IMR-90 (cell line): ENCODE measurements at regions not wholly inside any gene's neighbourhood (a gene's known extent, or its start where the extent isn't known, plus 50 kb on each side); places are given as distances from the start of the nearest gene placed in this dataset.
A peak's percentile ranks its signal among the peaks of the same experiment; 100 is the strongest.

Source experiments
- ATAC-seq: fragments of 200-7000 bp; cut with Tn5 transposase; 2 replicates; pipeline ENCODE4 v1.9.1; 2020; ENCODE audit warnings: low read depth, mild to moderate bottlenecking, moderate library complexity
- BruUV-seq: library from RNA; stranded (reverse); fragments of 400-500 nt; replicated peaks from 2 replicates; lab custom pipeline; 2021; lab: Mats Ljungman, UMichigan
- CTCF ChIA-PET: fragments of 300-600 bp; formaldehyde crosslinking; extraction: SDS; loops from one replicate; lab custom pipeline; 2021; ENCODE audit warnings: antibody characterized with exemption; lab: Yijun Ruan, JAX
- POLR2A ChIA-PET: fragments of 300-600 bp; sonication (Branson Sonifier 250); formaldehyde crosslinking; loops from one replicate; lab custom pipeline; 2022; ENCODE audit warnings: antibody characterized with exemption; ENCODE audit not compliant: unreplicated experiment; lab: Charles Lee
- DNase-seq: peaks from one replicate; pipeline ENCODE4 v3.0.0; 2013
- H2AFZ ChIP-seq: replicated peaks from 2 replicates; pipeline ENCODE3; 2013; ENCODE audit warnings: low read length, mild to moderate bottlenecking; ENCODE audit not compliant: poor library complexity
- H2AK5ac ChIP-seq: 2 replicates; pipeline ENCODE4 v1.6.1; 2013; ENCODE audit warnings: low read depth, low read length, inconsistent platforms
- H2AK9ac ChIP-seq: replicated peaks from 2 replicates; pipeline ENCODE3; 2013; ENCODE audit warnings: mild to moderate bottlenecking, low read depth, low read length, moderate library complexity; ENCODE audit not compliant: poor library complexity
- H2BK120ac ChIP-seq: 2 replicates; pipeline ENCODE4 v1.6.1; 2013; ENCODE audit warnings: low read depth, low read length, inconsistent platforms
- H2BK15ac ChIP-seq: 3 replicates; pipeline ENCODE4 v1.6.1; 2013; ENCODE audit warnings: low read depth, low read length, inconsistent platforms
- H2BK20ac ChIP-seq: 2 replicates; pipeline ENCODE4 v1.6.1; 2013; ENCODE audit warnings: low read depth, mild to moderate bottlenecking, inconsistent platforms, low read length, moderate library complexity
- H2BK5ac ChIP-seq: 2 replicates; pipeline ENCODE4 v1.6.1; 2013; ENCODE audit warnings: mild to moderate bottlenecking, low read depth, low read length, inconsistent platforms; ENCODE audit not compliant: poor library complexity, severe bottlenecking
- H3K14ac ChIP-seq: replicated peaks from 2 replicates; pipeline ENCODE4 v1.6.1; 2013; ENCODE audit warnings: low read depth, low read length, inconsistent platforms
- H3K18ac ChIP-seq: 2 replicates; pipeline ENCODE4 v1.6.1; 2013; ENCODE audit warnings: low read depth, low read length, control low read depth
- H3K23ac ChIP-seq: 2 replicates; pipeline ENCODE4 v1.6.1; 2013; ENCODE audit warnings: low read depth, low read length, inconsistent platforms
- H3K27ac ChIP-seq: 2 replicates; pipeline ENCODE4 v1.5.1; 2013; ENCODE audit warnings: mild to moderate bottlenecking, control low read depth, low read length; ENCODE audit not compliant: insufficient read depth
- H3K27me3 ChIP-seq: 2 replicates; pipeline ENCODE4 v1.6.1; 2013; ENCODE audit warnings: low read length; ENCODE audit not compliant: control insufficient read depth, insufficient read depth
- H3K36me3 ChIP-seq: 2 replicates; pipeline ENCODE4 v1.6.1; 2013; ENCODE audit warnings: low read length, mixed read lengths; ENCODE audit not compliant: control insufficient read depth, insufficient read depth
- H3K4ac ChIP-seq: 2 replicates; pipeline ENCODE4 v1.6.1; 2013; ENCODE audit warnings: low read depth, low read length, inconsistent platforms
- H3K4me1 ChIP-seq: 2 replicates; pipeline ENCODE4 v1.6.1; 2013; ENCODE audit warnings: low read length, mixed read lengths; ENCODE audit not compliant: control insufficient read depth, insufficient read depth
- H3K4me2 ChIP-seq: 2 replicates; pipeline ENCODE4 v1.6.1; 2013; ENCODE audit warnings: low read depth, mild to moderate bottlenecking, control low read depth, low read length, moderate library complexity
- H3K4me3 ChIP-seq: 2 replicates; pipeline ENCODE4 v1.5.1; 2013; ENCODE audit warnings: low read depth, mild to moderate bottlenecking, control low read depth, low read length, moderate library complexity; ENCODE audit not compliant: insufficient read depth
- H3K56ac ChIP-seq: 2 replicates; pipeline ENCODE4 v1.6.1; 2013; ENCODE audit warnings: low read length, inconsistent platforms; ENCODE audit not compliant: insufficient read depth; ENCODE audit errors: extremely low read depth
- H3K79me1 ChIP-seq, 2 experiments: 2 replicates each; pipeline ENCODE4 v1.6.1; 2013; ENCODE audit warnings: low read length in 2 of 2, inconsistent platforms in 1 of 2, low read depth in 1 of 2
- H3K9ac ChIP-seq: 2 replicates; pipeline ENCODE4 v1.6.1; 2013; ENCODE audit warnings: low read depth, low read length, control low read depth
- H3K9me1 ChIP-seq: 2 replicates; pipeline ENCODE4 v1.6.1; 2013; ENCODE audit warnings: low read length, inconsistent platforms; ENCODE audit not compliant: insufficient read depth
- H3K9me3 ChIP-seq: 2 replicates; pipeline ENCODE4 v1.6.1; 2013; ENCODE audit warnings: low read length; ENCODE audit not compliant: control insufficient read depth, insufficient read depth
- H4K20me1 ChIP-seq: 2 replicates; pipeline ENCODE4 v1.6.1; 2013; ENCODE audit warnings: low read length, inconsistent platforms; ENCODE audit not compliant: insufficient read depth
- H4K5ac ChIP-seq: 2 replicates; pipeline ENCODE4 v1.6.1; 2013; ENCODE audit warnings: mild to moderate bottlenecking, low read depth, low read length, control low read depth
- H4K8ac ChIP-seq, 2 experiments: 2 replicates each; pipeline ENCODE4 v1.6.1; 2013; ENCODE audit warnings: low read depth in 2 of 2, low read length in 2 of 2, control low read depth in 1 of 2, inconsistent platforms in 1 of 2
- H4K91ac ChIP-seq: 2 replicates; pipeline ENCODE4 v1.6.1; 2013; ENCODE audit warnings: low read depth, low read length, inconsistent platforms; ENCODE audit not compliant: insufficient read depth
- CEBPB ChIP-seq: IDR thresholded peaks from 2 replicates; pipeline ENCODE4 v1.6.1; 2012; ENCODE audit warnings: low read depth, low read length, improper control_type of control experiment
- CHD1 ChIP-seq: IDR thresholded peaks from 2 replicates; pipeline ENCODE4 v1.6.1; 2012; ENCODE audit warnings: low read depth, low read length, improper control_type of control experiment
- MXI1 ChIP-seq: IDR thresholded peaks from 2 replicates; pipeline ENCODE4 v1.6.1; 2012; ENCODE audit warnings: low read depth, mild to moderate bottlenecking, low read length, moderate library complexity, borderline replicate concordance
- POLR2A ChIP-seq: IDR thresholded peaks from 2 replicates; pipeline ENCODE4 v1.6.1; 2012; ENCODE audit warnings: mild to moderate bottlenecking, low read depth, low read length
- RCOR1 ChIP-seq: IDR thresholded peaks from 2 replicates; pipeline ENCODE4 v1.6.1; 2012; ENCODE audit warnings: mild to moderate bottlenecking, low read length, improper control_type of control experiment; ENCODE audit not compliant: insufficient replicate concordance
- RFX5 ChIP-seq: IDR thresholded peaks from 2 replicates; pipeline ENCODE4 v1.8.0; 2012; ENCODE audit warnings: low read depth, mild to moderate bottlenecking, low read length, moderate library complexity
- WGBS, 2 experiments: methylation state at CpG; one replicate each; pipeline versions ENCODE4 v1.1.5 to v1.1.7; 2013; ENCODE audit warnings: missing lambda C conversion rate in 2 of 2; ENCODE audit not compliant: insufficient read length in 1 of 2; ENCODE audit errors: extremely low coverage in 2 of 2; 5-methylcytosine and 5-hydroxymethylcytosine counted together
- dilution Hi-C: fragments of 300-500 bp; cut with HindIII; formaldehyde crosslinking; loops from one replicate; pipeline ENCODE4 v1.14.3; 2018; ENCODE audit warnings: low sequenced_read_pairs; ENCODE audit not compliant: unreplicated experiment
- in situ Hi-C: fragments of 300-500 bp; cut with MboI; formaldehyde crosslinking; loops from 3 replicates; pipeline ENCODE4 v1.14.3; 2019; ENCODE audit warnings: low sequenced_read_pairs, inconsistent platforms, mixed read lengths
- intact Hi-C: fragments of 100-400 bp; cut with micrococcal nuclease; formaldehyde crosslinking; loops from 2 replicates; pipeline ENCODE4 v1.10.0; 2022
- TF ChIP-seq, protein P1 (sequence below): fragments of 150-350 bp; IDR thresholded peaks from 2 replicates; pipeline ENCODE4 v1.6.1; 2017; ENCODE audit warnings: mild to moderate bottlenecking, antibody characterized with exemption, low read length, low read depth

DNA sequence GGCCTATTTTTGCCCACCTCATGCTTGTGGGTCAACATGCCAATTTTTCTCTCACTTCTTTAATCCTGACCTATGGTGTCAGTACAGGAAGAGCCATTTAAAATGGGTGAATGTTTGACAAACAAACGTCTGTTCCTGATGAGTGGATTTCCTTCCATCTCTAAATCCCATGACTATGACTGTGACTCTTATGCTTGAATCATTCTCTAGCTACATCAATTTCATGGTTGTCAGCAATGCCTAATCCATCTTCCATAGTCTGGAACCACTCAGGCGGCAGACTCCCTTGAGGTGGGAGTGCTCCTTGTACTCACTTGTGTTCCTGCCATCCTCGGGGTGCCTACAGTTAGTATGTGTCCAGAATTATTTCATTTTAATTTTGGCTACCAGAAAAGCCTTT is 194.9 kb upstream of the RPS6KA3 start:
- TF ChIP-seq CHD1 (no peak), RFX5 (no peak), CEBPB (no peak), RCOR1 (no peak), POLR2A (no peak), MXI1 (no peak)
- TF ChIP-seq, protein P1, sequence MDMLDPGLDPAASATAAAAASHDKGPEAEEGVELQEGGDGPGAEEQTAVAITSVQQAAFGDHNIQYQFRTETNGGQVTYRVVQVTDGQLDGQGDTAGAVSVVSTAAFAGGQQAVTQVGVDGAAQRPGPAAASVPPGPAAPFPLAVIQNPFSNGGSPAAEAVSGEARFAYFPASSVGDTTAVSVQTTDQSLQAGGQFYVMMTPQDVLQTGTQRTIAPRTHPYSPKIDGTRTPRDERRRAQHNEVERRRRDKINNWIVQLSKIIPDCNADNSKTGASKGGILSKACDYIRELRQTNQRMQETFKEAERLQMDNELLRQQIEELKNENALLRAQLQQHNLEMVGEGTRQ: no peak
- dilution Hi-C loops: no loop called here

More for the DNA sequence above, 194.9 kb upstream of the RPS6KA3 start:
- Histone ChIP-seq H2BK20ac (no peak overlapping the region), H2AK5ac (no peak overlapping the region), H4K20me1 (no peaks in the 10 kb centered on the region), H2BK5ac (no peak overlapping the region), H3K9me1 (no peaks in the 10 kb centered on the region), H3K9ac (no peak overlapping the region), H4K8ac (no peak overlapping the region), H3K4ac (no peak overlapping the region), H3K56ac (no peak overlapping the region), H4K5ac (no peak overlapping the region), H3K23ac (no peak overlapping the region), H3K27me3 (no peaks in the 10 kb centered on the region; the same call in 1 of the 2 replicates), H3K4me1 (no peaks in the 10 kb centered on the region), H2BK15ac (no peak overlapping the region), H4K91ac (no peak overlapping the region), H3K14ac (no peak overlapping the region), H3K4me3 (no peak overlapping the region), H2AK9ac (no peak overlapping the region), H2AFZ (no peak overlapping the region), H3K27ac (no peak overlapping the region), H3K9me3 (no peaks in the 10 kb centered on the region), H3K4me2 (no peak overlapping the region), H3K18ac (no peak overlapping the region), H2BK120ac (no peak overlapping the region), H3K36me3 (no peaks in the 10 kb centered on the region), H3K79me1 (no peaks in the 10 kb centered on the region)
- CTCF ChIA-PET: no interaction called here
- WGBS, 2 experiments: no CpG with 5 or more reads among the region's 3 CpGs
- in situ Hi-C loops (no loop called here), intact Hi-C loops (no loop called here)
- peak; percentile 39 for DNase-seq
- POLR2A ChIA-PET: no interaction called here
- BruUV-seq: no TSS peak
- ATAC-seq: no peak
